GM21515 (cell line): ENCODE measurements at regions not wholly inside any gene's neighbourhood (a gene's known extent, or its start where the extent isn't known, plus 50 kb on each side); places are given as distances from the start of the nearest gene placed in this dataset.

Experiments used
- ATAC-seq: cut with Tn5 transposase; IDR thresholded peaks from one replicate; pipeline ENCODE4 v1.9.1; 2021; ENCODE audit not compliant: unreplicated experiment

DNA sequence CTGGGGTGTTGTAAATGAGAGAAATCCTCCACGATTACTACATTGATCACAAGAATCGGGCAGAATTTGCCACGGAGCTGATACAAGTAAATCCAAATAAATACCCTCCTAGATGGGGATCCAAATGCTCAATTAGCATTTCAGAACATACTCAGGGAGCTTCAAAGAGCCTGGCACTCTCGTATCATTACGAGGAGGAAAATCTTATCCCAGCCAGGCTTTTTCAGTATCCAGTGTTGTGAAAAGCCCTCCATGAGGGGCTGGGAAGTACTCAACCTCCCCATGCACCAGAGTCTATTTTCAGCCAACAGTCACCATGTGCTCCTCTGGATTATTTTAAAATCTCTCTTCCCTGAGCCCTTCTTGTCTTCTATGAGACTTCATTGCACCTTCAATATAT, 122.6 kb upstream of the ARRDC4 start:
- no peak for ATAC-seq

DNA sequence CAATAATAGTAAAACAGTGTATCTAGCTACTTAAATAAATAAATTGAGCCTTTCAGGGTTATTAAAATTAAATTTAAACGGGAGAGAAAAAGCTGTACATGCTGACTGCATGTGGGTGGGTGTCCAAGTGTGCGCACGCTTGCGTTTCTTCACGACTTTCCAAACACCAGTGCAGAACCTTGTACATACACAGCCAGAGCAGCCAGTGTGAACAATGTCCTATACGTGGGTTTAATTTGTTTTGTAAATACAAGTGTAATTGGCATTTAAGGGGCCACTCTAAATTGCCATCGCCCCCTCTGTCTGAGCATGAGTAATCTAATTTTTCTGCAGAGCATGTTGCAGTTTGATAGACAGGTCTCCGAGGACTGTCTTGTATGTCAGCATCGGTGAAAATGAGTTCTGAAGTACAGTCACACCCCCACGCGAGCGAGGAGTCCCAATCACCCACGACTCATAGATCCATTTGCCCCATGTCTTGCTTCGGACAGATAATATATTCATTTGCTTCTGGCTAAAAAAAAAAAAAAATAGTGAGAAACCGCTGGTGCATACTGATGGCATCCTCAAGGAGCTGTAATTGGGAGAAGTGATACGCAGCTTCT, 121.8 kb upstream of the ARRDC4 start:
- ATAC-seq: no peak

DNA sequence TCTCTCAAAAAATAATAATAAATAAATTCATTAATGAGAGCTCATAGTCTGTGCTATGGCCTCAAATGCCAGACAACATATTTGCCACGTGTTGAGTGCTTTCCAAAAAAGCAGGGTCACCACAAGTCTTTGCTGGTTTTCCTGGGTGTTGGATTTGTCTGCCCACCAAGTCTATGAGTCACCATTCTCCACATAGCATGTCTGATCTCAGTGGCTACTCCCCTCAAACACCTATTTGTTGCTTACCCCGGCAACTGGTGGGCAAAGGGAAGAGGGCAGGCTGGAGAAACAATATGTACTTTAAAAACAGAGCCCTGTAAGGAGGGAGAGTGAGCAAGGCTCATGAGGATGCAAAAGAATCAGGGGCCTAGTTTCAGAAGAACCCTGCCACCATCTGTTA, 120.0 kb upstream of the ARRDC4 start:
- no peak for ATAC-seq

DNA sequence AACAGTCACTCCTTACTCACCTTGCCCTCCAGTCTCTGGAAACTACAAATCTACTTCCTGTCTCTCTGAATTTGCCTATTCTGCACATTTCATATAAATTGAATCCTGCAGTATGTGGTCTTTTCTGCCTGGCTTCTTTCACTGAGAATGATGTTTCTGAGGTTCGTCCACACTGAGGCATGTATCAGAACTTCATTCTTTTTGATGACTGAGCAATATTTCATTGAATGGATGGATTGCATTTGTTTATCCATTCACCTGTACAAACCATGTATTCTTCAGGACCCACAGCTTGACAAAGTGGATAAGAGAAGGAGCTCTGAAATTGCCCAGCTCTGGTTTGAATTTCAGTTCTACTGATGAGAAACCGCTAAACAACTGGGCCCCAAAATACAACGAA, 118.9 kb upstream of the ARRDC4 start:
- no peak for ATAC-seq

DNA sequence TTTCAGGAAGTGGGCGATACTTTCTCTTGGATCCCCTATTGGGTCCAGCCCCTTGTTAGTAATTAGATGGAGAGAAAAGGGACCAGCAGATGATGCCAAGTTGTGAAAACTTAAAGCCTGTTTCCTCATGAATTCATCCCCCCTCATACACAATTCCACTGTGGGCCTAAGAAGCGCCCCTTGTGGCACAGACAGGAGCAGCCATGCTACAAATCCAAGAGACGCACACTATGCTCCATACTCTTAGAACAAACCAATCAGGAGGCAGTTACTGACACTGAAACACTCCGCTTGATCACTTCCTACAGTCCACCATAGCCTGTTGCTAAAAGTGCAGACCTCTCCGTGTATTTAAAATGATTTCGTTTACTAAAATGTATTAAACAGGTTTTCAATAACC, 111.3 kb upstream of the ARRDC4 start:
- no peak for ATAC-seq

DNA sequence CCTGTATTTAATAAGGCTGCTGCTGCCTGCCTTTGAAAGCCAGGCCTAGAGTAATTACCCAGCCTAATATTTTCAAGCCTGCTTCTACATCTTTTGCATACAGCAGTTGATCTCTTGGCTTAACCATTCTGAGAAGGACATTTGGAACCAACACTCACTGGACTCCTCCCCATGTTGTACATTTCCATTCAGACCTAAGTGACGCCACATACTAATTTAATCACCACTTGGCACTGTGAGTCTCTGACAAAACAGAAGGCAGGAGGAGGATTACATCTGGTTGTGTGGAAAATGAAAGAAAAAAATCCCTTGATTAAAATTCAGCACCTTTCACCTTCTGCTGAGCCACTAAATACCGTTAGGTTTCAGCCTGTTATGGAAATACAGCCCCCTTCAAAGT, 102.2 kb upstream of the ARRDC4 start:
- ATAC-seq: no peak

DNA sequence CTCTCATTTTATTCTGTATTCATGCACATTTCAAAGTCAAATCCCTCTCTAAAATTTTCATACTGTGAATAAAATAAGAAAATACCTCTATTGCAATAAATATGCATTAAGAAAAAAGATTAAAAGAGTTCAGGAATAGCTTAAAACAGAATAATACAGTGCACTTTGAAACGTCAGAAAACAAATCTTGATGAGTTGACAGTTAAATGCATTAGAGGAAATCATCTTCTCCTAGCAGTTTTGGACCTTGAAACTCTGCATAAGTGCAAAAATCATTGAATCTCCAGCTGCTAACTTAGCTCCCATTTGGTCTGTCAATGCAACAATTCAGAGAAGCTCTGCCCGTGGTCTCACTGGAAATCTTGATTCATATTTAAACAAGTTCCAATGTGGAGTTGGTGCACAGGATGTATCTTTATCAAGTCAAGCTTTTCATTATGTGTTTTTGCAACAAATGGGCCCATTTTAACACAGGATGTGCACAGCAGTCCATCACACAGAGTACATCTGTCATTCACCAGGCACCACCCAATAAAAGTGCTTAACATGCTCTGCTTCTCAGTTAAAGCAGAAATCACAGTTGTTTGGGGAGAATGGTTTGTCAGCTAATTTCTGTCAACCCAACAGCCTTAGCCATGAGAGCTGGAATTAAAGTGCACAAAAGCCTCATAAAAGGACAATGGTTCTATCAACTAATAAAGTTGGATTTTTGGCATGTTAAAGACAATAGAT, 98.8 kb upstream of the ARRDC4 start:
- ATAC-seq: no peak

DNA sequence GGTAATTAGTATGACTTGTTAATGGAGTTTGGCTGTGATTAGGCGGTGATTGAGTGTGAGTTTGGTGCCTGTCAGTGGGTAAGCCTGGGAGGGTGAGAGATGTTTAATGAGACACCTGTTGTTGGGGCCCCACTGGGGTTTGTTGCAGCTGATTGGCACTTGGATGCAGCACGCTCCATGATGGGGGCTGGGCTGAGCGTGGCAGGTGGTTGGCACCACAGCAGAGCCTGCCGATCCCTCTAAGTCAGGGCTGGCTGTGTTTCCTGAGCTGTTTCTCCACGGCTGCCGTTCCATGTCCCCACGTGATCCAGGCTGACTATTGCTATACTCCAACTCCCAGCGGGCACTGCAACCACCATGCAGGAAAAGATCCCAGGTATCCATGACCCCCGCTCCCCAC, 93.5 kb upstream of the ARRDC4 start:
- ATAC-seq: no peak

DNA sequence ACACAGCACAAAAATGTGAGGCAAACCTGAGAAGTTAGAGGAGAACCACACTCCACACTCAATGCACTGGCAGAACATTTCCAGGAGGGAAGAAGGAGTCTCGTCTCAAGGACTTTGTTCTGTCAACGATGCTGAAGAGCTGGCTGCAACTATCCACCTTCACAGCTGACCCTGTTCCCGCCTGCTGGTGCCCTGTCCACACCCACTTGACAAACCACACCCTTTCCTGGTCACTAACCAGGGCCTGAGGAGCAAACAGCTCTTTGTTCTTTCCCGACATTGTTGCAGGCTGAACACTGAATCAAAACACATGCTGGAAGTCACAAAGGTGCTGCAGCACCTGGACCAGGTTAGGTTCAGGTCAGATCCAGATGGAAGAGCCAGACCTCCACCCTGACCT, 92.6 kb upstream of the ARRDC4 start:
- ATAC-seq: no peak

DNA sequence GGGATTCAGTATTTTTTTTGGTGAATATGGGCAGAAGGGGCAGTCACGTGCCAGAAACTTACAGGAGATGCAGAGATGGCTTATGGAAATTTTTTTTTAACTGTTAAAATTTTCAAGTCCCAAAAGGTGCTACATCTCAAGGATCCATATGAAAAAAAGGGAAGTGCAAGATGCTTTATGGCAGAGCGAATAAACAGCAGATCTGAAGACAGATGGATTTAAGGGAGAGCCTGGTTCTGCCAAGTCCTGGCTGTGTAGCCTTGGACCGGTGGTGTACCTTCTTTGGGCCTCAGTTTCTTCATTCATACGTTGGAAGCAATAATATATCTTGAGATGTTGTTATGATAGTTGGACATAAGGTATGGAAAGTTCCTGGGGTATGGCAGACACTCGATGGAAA, 91.5 kb upstream of the ARRDC4 start:
- no peak for ATAC-seq

DNA sequence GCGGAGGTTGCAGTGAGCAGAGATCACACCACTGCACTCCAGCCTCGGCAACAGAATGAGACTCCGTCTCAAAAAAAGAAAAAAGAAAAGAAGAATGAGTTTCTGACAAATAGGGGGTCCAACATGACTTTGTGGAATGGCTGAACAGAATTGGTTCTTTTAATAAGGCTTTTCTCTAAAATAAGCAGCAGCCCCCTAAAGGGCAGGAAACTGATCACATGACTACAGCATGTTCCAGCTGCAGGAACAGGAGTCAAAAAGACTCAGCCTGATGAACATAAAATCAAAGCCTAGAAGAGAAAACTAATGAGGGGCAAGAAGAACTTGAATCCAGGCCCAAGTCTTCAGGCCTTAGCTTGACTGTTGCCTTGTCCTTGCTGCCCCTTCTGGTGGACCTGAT, 89.7 kb upstream of the ARRDC4 start:
- no peak for ATAC-seq

DNA sequence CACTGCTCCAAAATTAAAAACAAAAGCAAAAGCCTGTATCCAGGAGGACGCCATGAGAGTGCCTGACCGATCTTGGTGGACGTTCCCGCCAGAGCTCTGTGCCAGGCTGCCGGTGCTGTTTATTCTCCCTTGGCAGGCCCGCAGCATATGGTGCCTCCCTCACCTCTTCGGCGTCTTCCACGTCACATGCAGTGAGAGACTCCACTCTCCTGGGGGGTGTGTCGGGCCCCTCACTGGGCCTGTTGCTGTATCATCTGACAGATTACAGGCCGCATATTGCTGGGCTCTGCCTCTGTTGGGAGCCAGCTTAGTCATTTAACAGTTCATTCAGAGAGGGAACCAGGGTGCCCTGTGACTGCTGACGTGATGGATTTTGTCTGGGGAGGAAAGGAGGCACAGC, 86.4 kb upstream of the ARRDC4 start:
- ATAC-seq: no peak

DNA sequence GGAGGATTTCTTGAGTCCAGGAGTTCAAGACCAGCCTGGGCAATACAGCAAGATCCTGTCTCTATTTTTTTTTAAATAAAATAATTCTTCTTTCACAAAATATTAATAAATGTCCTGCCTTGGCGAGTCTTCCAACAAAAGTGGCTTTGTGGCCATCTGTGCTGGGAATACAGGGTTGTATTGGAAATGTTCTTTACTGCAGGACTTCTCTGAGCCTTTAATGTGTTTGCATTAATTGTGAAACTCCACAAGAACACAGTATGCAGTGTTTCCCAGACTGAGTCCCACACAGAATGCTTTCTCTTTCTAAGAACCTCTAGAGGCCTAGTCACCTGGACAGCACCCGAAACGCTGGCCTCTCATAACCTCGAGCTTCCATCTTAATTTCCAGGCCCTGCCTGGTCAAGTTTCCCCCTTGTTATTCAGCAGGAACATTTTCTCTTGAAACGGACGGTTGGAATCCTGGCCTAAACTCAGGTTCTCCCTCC, 85.4 kb upstream of the ARRDC4 start:
- ATAC-seq: no peak

DNA sequence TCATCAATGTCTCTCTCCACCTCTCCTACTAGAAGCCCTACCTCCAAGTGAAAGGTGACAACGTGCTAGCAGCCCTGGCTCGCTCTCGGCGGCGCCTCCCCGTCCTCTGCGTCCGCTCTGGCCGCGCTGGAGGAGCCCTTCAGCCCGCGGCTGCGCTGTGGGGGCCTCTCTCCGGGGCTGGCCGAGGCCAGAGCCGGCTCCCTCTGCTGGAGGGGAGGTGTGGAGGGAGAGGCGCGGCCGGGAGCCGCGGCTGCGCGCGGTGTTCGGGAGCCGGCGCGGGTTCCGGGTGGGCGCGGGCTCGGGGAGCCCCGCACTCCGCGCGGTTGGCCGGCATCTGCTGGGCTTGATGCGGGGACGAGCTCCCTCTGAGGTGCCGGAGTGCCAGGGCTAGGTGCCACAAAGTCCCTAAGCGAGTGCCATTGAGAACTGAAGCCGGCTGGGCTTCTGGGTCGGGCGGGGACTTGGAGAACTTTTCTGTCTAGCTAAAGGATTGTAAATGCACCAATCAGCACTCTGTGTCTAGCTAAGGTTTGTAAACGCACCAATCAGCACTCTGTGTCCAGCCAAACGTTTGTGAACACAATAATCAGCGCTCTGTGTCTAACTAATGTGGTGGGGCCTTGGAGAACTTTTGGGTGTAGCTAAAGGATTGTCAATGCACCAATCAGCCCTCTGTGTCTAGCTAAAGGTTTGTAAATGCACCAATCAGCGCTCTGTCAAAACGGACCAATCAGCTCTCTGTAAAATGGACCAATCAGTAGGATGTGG, 84.8 kb upstream of the ARRDC4 start:
- no peak for ATAC-seq

DNA sequence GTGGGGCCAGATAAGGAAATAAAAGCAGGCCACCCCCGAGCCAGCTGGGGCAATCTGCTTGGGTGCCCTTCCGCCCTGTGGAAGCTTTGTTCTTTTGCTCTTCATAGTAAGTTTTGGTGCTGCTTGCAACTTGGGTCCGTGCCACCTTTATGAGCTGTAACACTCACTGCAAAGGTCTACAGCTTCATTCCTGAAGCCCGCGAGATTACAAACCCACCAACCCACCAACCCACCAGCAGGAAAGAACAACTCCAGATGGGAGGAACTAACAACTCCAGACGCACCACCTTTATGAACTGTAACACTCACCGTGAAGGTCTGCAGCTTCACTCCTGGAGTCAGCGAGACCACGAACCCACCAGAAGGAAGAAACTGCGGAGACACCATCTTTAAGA, 84.2 kb upstream of the ARRDC4 start:
- no peak for ATAC-seq

DNA sequence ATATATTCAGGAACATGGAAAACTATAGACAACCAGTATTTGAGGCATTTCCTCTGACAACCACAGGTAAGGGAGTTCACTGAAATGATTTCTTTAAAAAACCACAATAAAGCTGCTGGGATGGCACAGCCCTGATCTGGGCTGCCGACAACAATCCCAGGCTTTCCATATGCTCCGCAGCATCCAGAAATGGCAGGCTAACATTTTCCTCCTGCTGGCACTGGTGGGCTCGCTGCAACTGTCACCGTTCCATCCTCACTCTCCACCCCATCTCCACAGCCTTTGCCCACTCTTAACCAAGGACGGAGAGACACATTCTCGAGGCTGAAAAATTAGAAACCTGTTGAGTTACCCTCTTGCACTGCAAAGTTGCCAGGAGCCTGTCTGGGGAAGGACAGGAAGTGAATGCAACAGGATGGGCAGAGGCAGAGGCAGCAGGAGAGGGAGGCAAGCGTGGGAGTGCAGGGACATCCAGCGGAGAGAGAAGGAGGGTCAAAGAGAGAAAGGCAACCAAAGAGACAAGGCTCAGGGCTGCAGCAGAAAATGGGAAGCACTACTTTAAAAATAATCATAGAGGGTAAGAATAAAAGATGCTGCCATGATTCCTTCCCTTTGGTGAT, 79.0 kb upstream of the ARRDC4 start:
- no peak for ATAC-seq

DNA sequence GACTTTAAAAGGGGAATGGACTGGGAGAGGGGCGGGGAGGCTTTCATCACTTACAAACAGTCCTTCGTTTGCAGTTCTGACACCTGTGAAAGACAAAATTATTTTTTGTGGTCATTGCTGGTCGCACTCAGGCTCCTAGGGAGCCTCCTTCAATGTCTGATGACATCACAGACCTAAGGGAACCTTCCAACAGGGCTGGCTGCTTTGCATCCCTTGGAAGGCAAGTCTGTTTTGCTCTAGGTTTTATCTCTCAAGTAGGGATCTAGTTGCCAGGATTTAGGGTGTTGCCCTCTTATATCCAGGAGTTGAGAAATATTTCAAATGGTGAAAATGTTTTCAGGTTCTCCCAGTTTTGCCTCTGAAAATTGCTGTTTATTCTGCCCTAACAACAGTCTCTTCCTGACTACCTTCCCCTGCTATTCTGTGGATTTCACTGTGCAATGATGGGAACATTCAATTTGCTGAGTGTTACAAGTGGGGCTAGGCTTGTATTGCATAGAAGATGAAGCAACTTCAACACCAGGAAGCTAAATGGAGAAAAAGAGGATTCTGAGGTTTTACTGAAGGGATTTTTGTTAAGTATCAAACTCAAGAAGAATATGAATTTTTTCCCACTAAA, 75.9 kb upstream of the ARRDC4 start:
- no peak for ATAC-seq

DNA sequence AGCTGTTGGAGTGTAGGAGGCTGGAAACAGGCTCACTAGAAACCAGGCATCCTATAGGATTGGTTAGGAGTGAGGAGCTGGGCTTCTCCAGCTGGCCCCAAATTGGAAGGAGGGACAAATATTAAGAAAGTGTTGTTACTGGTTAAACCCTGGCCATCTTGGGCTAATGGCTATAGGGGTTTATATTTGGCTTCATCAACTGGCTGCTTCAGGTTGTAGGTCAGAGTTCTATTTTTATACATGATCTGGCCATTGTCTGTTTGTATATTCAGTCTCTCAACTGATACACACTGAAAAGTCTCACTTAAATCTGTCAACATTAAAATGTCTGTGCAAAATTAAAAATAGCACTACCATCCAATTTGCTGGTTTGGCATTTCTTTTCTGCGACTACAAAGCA, 70.2 kb upstream of the ARRDC4 start:
- no peak for ATAC-seq

DNA sequence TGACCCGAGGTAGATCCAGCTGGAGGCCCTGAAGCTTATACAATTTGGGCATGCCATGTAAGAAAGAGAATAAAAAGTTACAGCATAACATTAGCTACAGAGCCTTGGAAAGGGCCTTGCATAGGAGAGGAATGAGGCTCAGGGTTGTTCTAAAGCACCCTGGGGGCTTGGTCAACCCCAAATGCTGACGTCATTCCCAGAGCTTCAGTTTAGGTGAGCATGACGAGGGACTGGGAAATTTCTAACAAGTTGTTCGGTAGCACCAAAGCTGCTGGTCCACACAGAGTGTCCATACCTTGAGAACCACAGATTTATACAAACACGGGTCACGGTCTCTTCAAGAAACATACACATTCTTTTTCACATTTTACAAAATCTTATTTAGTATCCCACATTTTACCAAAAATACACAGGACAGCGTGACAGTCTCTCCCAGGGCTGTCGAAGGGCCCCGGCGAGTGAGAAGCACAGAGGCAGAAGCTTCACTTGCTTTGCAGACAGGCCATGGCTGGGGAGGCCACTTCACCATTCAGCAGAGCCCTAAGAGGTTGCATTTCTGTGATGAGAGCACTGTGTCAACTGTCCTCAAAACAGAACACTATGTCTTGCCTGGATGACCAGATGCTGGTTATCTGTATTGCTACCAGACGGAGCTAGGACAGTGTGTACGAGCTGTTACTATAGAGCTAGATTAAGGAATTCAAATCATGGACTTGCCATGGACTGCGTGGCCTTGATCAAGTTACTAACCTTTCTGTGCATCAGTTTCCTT, 68.2 kb upstream of the ARRDC4 start:
- ATAC-seq: no peak

DNA sequence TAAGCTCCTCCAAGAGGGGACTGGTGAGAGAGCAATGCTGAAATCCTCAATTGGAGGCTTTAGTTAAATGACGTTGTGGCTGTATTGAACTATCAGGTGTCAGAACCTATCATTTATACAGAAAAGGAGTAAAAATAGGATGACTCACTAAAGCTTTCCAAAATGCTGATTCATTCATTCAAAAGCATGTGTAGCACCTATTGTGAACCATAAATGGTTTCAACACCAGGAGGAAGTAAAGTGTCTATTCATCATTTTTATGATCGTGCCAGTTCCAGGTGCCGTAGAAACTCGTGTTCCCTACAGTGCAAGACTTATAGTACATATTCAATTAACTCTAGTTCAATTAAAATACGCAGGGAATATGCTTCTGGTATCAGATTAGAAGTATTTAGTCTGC, 66.5 kb upstream of the ARRDC4 start:
- no peak for ATAC-seq

DNA sequence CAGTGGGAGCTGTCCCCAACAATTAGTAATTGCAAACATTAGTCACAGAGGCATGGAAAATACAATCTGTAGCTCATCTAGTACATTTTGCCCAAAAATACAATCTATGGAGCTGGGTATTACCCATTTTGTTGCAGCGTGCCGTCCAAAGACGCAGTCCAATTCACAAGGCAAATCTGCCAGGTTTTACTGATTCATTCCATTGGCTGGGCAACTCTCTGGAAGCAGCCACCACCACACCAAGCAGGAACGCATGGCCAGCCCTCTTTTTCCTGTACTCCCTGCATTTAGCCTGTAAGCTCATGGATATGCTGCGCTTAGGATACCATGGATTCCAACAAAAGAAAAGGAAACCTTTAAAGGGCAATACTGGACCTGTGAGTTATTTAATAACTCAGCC, 60.5 kb upstream of the ARRDC4 start:
- no peak for ATAC-seq
